ENCODE measurements at regions not wholly inside any gene's neighbourhood (a gene's known extent, or its start where the extent isn't known, plus 50 kb on each side); places are given as distances from the start of the nearest gene placed in this dataset.

GRCh38 chr13:111449041-111449440 is 128.6 kb downstream of the TEX29 start:
- no peak for DNase-seq (ENCODE audit: extremely low read depth, low read depth)
- TF ChIP-seq, protein P1, sequence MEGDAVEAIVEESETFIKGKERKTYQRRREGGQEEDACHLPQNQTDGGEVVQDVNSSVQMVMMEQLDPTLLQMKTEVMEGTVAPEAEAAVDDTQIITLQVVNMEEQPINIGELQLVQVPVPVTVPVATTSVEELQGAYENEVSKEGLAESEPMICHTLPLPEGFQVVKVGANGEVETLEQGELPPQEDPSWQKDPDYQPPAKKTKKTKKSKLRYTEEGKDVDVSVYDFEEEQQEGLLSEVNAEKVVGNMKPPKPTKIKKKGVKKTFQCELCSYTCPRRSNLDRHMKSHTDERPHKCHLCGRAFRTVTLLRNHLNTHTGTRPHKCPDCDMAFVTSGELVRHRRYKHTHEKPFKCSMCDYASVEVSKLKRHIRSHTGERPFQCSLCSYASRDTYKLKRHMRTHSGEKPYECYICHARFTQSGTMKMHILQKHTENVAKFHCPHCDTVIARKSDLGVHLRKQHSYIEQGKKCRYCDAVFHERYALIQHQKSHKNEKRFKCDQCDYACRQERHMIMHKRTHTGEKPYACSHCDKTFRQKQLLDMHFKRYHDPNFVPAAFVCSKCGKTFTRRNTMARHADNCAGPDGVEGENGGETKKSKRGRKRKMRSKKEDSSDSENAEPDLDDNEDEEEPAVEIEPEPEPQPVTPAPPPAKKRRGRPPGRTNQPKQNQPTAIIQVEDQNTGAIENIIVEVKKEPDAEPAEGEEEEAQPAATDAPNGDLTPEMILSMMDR (IDR thresholded peaks at IDR 0.05; ENCODE audit: low read depth, low read length): no peak

GRCh38 chr13:111451402-111451801 is 131.0 kb downstream of the TEX29 start:
- no peak for DNase-seq (ENCODE audit: extremely low read depth, low read depth)
- TF ChIP-seq, protein P1 (IDR thresholded peaks at IDR 0.05; ENCODE audit: low read depth, low read length): no peak

- TF ChIP-seq, protein P1 (IDR thresholded peaks at IDR 0.05; ENCODE audit: low read depth, low read length): no peak
- no peak for DNase-seq (ENCODE audit: extremely low read depth, low read depth)
These were observed 136.2 kb downstream of the TEX29 start for GRCh38 chr13:111456452-111457230.

DNA sequence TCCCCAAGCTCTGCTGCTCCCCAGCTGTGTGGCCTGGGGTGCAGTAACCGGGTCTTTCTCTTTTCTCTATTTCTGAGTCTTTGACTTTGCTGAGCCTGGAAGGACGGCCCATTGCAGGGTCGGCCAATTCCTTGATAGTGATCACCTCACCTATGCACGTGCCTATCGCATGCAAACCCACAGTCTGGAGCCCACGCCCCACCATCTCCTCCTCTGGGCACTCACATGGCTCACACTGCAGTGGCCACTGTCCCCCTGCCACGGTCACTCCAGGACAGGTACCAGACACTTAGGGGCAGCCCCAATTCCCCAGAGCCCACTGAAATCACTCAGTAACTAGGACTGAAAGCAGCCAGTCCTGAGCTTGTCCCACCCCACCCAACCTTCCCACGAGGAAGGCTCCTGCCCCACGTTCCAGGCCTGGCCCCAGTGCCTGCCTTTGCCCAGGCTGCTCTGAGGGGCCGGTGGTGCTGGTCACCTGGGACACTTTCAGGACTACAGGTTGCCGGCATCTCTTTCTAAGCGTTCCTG is 137.6 kb downstream of the TEX29 start:
- TF ChIP-seq, protein P1 (IDR thresholded peaks at IDR 0.05; ENCODE audit: low read depth, low read length): no peak
- no peak for DNase-seq (ENCODE audit: extremely low read depth, low read depth)

- no peak for DNase-seq (ENCODE audit: extremely low read depth, low read depth)
- TF ChIP-seq, protein P1 (IDR thresholded peaks at IDR 0.05; ENCODE audit: low read depth, low read length): no peak
These were observed 138.3 kb downstream of the TEX29 start for GRCh38 chr13:111458739-111459138.

DNA sequence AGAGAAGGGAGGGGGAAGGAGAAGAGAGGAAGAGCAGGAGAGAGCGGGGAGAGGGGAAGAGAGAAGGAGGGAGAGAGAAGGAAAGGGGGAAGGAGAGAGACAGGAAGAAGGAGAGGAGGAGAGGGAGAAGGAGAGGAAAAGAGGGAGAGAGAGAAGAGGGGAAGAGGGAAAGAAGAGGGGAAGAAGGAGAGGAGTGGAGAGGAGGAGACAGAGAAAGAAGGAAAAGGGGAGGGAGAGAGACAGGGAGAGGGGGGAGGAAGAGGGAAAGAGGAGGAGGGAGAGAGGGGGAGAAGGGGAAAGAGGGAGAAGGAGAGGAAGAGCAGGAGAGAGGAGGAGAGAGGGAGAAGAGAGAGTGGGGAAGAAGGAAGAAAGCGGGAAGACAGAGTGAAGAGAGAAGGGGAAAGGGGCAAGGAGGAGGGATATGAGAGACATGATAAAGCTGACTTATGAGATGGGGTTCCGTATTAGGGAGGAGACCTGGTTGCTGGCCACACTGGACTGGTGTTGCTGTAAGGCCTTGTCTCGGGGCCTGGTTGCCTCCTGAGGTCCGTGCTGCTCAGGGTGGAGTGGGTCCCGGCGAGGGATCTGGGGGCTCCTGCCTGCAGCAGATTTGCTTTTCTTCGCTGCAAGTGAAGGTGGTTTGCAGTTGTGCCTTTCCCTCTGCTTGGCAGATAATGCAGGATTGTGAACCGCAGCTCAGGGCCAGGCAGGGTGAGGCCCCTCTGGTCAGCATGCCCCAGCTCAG is 139.5 kb downstream of the TEX29 start:
- no peak for DNase-seq (ENCODE audit: extremely low read depth, low read depth)
- TF ChIP-seq, protein P1 (IDR thresholded peaks at IDR 0.05; ENCODE audit: low read depth, low read length): no peak
